LNCaP clone FGC (cell line): ENCODE measurements at regions not wholly inside any gene's neighbourhood (a gene's known extent, or its start where the extent isn't known, plus 50 kb on each side); places are given as distances from the start of the nearest gene placed in this dataset.

ENCODE experiments used
- DNase-seq: peaks from one replicate; pipeline ENCODE4 v3.0.0-alpha.2; 2011; ENCODE audit warnings: low read depth
- H3K4me3 ChIP-seq: 2 replicates; pipeline ENCODE4 v1.5.1; 2011; ENCODE audit warnings: mild to moderate bottlenecking, low read depth, low read length, control low read depth
- TF ChIP-seq, protein P1 (sequence below): IDR thresholded peaks from 2 replicates; pipeline ENCODE4 v1.5.1; 2012; ENCODE audit warnings: mild to moderate bottlenecking; ENCODE audit not compliant: control insufficient read depth, insufficient read depth; ENCODE audit errors: extremely low read depth

DNA sequence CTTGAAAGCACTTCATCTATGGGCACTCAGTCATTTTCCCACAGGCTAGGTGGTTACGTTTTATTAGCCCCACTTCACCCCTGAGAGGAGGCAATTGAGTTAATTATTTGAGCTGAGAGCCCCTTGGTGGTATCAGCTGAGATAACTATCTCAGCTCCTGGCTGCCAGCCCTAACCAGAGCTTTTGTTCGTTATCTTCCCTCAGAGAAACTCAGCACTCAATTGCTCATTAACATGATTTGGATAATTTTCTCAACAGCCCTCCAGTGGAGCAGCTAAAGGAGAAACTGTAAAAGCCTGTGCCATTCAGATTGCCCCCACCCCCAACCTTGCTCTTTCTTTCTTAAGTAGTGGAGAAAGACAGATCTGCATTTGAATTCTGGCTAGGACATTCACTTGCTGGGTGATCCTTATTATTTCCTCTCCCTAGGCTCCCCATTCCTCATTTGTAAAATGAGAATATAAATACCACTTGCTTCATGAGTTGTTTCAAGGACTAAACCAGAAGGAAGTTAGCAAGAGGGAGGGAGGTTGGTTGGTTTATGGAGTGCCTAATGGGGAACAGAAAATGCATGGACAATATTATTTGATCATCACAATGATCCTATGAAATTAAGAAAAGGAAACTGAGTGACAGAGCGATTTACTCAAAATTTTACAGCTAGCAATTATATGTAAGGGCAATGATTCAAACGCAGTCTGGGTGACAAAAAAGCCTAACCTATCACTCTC is 218.7 kb upstream of the FGGY start:
- TF ChIP-seq, protein P1, sequence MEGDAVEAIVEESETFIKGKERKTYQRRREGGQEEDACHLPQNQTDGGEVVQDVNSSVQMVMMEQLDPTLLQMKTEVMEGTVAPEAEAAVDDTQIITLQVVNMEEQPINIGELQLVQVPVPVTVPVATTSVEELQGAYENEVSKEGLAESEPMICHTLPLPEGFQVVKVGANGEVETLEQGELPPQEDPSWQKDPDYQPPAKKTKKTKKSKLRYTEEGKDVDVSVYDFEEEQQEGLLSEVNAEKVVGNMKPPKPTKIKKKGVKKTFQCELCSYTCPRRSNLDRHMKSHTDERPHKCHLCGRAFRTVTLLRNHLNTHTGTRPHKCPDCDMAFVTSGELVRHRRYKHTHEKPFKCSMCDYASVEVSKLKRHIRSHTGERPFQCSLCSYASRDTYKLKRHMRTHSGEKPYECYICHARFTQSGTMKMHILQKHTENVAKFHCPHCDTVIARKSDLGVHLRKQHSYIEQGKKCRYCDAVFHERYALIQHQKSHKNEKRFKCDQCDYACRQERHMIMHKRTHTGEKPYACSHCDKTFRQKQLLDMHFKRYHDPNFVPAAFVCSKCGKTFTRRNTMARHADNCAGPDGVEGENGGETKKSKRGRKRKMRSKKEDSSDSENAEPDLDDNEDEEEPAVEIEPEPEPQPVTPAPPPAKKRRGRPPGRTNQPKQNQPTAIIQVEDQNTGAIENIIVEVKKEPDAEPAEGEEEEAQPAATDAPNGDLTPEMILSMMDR = no peak
- H3K4me3 ChIP-seq = no peak overlapping the region
- DNase-seq = no peak

DNA sequence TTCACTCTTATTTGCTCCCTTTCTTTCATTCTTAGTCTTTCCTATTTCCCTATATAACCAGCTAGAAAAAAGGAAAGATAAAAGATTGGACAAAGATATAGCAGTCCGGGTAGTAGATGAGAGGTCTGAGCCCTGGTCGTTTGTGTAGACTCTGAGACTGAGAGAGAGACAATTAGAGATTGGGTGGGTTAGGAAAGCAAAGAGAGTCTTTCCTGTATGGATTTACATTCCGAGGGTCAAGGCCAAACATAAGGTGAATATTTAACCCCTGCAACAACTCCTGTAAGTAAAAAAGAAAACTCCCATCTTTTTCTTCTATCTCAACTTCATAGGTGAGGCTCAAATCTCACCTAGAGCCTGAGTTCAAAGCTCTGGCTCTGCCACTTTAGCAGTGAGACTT is 218.0 kb upstream of the FGGY start:
- no peak overlapping the region for H3K4me3 ChIP-seq
- no peak for DNase-seq
- TF ChIP-seq, protein P1 = no peak

DNA sequence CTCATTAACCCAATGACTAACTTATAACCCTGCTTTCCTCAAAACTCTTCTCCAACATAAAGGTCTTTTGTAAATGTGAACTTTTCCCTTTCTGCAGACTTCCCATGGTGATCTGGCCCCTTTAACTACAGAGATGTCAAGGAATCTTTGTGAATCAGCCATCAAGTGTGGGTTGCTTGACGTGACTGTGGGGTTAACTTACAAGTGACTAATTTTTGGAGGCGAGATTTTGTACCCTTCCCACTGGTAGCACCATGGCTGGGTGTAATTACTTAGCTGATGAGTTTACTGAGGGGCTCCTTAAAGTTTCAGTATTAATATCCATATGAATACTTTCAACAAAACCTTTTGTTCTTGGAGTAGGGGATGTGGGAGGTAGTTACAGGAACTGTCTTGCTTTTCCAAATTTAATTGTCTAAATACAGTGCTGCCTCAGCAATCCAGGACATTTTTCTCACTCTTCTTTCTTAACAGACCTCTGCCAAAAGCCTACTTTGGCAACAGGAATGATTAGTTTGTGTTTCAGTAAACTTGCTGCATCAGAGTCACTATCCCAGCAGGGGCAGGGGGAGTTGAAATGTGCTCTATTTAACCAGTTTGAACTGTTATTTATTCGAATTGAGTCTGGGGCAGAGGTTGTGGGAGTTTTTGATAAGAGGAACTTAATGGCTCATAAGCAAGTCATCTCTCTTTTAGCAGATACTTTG is 217.3 kb upstream of the FGGY start:
- TF ChIP-seq, protein P1 = no peak
- no peak overlapping the region for H3K4me3 ChIP-seq
- no peak for DNase-seq

DNA sequence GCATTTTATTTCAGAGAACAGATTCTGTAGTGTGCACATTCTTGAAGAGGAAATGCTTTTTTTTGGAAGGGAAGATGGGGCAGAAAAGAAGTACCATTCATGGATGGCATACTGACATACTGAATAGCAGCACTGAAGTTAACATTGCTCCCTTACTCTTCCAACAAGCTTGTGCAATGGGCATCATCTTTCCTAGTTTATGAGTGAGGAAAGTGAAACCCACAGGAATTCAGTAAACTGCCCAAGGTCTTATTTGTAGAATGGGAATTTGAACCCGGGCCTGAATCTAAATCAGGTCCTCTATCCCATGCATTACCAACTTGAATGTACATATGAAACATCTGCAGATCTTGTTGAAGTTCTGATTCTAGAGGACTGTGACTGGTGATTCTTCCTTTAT is 215.7 kb upstream of the FGGY start:
- no peak for DNase-seq
- TF ChIP-seq, protein P1 = no peak
- no peak overlapping the region for H3K4me3 ChIP-seq

DNA sequence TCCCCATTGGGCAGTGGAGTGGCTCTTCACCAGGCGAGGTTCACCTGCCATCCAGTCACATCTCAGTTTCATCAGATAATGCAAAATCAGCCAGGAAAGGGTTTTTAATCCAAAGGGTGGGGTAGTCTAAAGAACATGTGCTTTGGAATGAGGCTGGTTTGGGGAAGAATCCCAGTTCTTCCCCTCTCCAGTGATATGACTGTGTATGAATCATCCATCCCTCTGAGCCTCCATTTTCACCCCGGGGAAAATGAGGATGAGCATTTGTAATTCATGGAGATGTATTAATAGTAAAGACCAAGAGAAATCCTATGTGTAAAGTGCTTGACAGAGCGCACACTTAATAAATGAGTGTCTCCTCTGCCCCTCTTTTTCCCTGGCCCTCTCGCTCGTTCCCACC is 215.1 kb upstream of the FGGY start:
- TF ChIP-seq, protein P1 = no peak
- no peak for DNase-seq
- no peak overlapping the region for H3K4me3 ChIP-seq

DNA sequence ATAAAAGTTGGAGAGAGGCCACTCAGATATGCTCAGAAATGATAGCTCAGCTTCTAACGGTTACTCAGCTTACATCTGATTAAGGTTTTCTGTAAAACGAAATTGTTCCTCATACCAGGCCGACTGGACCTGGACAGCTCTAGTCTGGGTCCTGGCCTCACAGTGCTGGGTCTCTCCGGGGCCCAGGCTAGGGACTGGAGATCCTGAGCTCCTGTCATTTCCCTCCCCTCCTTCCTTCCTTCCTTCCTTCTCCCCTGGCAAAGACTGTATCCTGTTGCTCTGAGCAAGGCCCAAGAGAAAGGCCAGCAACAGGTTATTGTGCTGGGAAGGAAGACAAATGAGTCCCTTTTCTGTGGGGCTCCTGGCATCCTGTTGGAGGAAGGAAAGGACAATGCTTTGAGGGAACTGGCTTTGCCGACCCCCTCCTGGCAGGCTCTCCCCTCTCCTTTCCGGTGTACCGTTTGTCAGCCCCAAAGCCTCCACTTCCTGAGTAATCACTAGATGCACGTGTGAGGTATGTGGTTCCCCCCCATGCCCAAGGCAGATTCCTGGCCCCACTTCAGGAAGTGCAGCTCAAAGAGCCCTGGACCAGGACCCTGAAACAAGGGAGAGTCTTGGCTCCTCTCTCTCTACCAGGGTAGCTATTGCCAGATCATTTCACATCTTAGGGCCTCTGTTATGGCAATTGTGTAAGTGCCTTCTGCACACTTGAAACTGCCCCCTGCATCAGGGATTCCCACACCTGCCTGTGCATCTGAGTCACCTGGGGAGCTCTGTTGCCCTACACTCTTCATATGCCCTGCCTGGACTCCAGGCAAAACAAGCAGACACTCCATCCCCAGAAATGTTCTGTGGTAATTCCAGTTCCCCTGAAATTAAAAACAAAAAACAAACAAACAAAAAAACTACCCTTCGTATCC is 212.7 kb upstream of the FGGY start:
- TF ChIP-seq, protein P1 = no peak
- no peak for DNase-seq
- H3K4me3 ChIP-seq = no peak overlapping the region
